HG03135 (cell line): ENCODE measurements at regions not wholly inside any gene's neighbourhood (a gene's known extent, or its start where the extent isn't known, plus 50 kb on each side); places are given as distances from the start of the nearest gene placed in this dataset.
"Not testable (repeated sequence)": the region's sequence is repeated elsewhere in the genome, so short reads cannot be mapped to it uniquely, and the experiment has no call there.

Experiments used
- ATAC-seq: cut with Tn5 transposase; IDR thresholded peaks from one replicate; pipeline ENCODE4 v1.9.1; 2021; ENCODE audit warnings: mild to moderate bottlenecking, moderate library complexity; ENCODE audit not compliant: unreplicated experiment

GRCh38 chr6:47180633-47181032 is 129.1 kb downstream of the TNFRSF21 start:
- ATAC-seq: no peak

- no peak for ATAC-seq
Measured at GRCh38 chr6:47179286-47179685, 130.4 kb downstream of the TNFRSF21 start.

- ATAC-seq: no peak
Measured at GRCh38 chr6:47175656-47176055, 133.5 kb upstream of the ADGRF1 start.

- no peak for ATAC-seq
Measured at GRCh38 chr6:47174502-47175023, 132.4 kb upstream of the ADGRF1 start.

GRCh38 chr6:47174063-47174462 is 131.9 kb upstream of the ADGRF1 start:
- ATAC-seq: not testable (repeated sequence)

GRCh38 chr6:47173145-47173544 is 131.0 kb upstream of the ADGRF1 start:
- ATAC-seq: not testable (repeated sequence)

- ATAC-seq: no peak
Measured at GRCh38 chr6:47170617-47170947, 128.4 kb upstream of the ADGRF1 start.

GRCh38 chr6:47169785-47170616 is 127.9 kb upstream of the ADGRF1 start:
- no peak for ATAC-seq

- ATAC-seq: no peak
Measured at GRCh38 chr6:47168180-47168579, 126.0 kb upstream of the ADGRF1 start.

- ATAC-seq: peak; percentile 82
Measured at GRCh38 chr6:47165918-47166317, 123.8 kb upstream of the ADGRF1 start.

- no peak for ATAC-seq
Measured at GRCh38 chr6:47164877-47165276, 122.7 kb upstream of the ADGRF1 start.

GRCh38 chr6:47163536-47163935 is 121.4 kb upstream of the ADGRF1 start:
- no peak for ATAC-seq

GRCh38 chr6:47162793-47163192 is 120.7 kb upstream of the ADGRF1 start:
- ATAC-seq: no peak

GRCh38 chr6:47162231-47162630 is 120.1 kb upstream of the ADGRF1 start:
- ATAC-seq: no peak

- ATAC-seq: no peak
Measured at GRCh38 chr6:47161176-47161687, 119.1 kb upstream of the ADGRF1 start.

GRCh38 chr6:47160702-47161101 is 118.6 kb upstream of the ADGRF1 start:
- no peak for ATAC-seq

GRCh38 chr6:47159763-47160162 is 117.6 kb upstream of the ADGRF1 start:
- ATAC-seq: no peak

GRCh38 chr6:47157653-47158219 is 115.6 kb upstream of the ADGRF1 start:
- no peak for ATAC-seq

- ATAC-seq: no peak
Measured at GRCh38 chr6:47157063-47157462, 114.9 kb upstream of the ADGRF1 start.

- ATAC-seq: no peak
Measured at GRCh38 chr6:47156196-47156595, 114.1 kb upstream of the ADGRF1 start.

- no peak for ATAC-seq
Measured at GRCh38 chr6:47153404-47153755, 111.2 kb upstream of the ADGRF1 start.

- no peak for ATAC-seq
Measured at GRCh38 chr6:47152666-47153403, 110.7 kb upstream of the ADGRF1 start.
